Lung (tissue), 11 donors: ENCODE measurements at regions not wholly inside any gene's neighbourhood (a gene's known extent, or its start where the extent isn't known, plus 50 kb on each side); places are given as distances from the start of the nearest gene placed in this dataset.

Experiments
- ATAC-seq: fragments of 200-7000 bp; cut with Tn5 transposase; one replicate; pipeline ENCODE4 v1.9.1; 2020; ENCODE audit warnings: moderate number of reproducible peaks; ENCODE audit not compliant: insufficient read depth, low FRiP score
- DNase-seq, 3 donors: peaks; one replicate each; pipeline ENCODE4 v3.0.0-alpha.2; 2013 to 2017
- H3K27ac ChIP-seq, 2 donors: one replicate each; pipeline ENCODE4 v1.5.1; 2013; ENCODE audit warnings: mild to moderate bottlenecking in 2 of 2, moderate library complexity in 2 of 2, control low read depth in 1 of 2, inconsistent platforms in 1 of 2, low read depth in 1 of 2, low read length in 1 of 2
- H3K27me3 ChIP-seq, 3 donors: one replicate each; pipeline ENCODE4 v1.5.1; 2013; ENCODE audit warnings: low read length in 2 of 3; ENCODE audit not compliant: control insufficient read depth in 3 of 3, insufficient read depth in 3 of 3
- H3K36me3 ChIP-seq, 4 donors: one replicate each; pipeline ENCODE4 v1.5.1; 2013; ENCODE audit warnings: low read length in 4 of 4, mild to moderate bottlenecking in 1 of 4, moderate library complexity in 1 of 4; ENCODE audit not compliant: control insufficient read depth in 4 of 4, insufficient read depth in 4 of 4
- H3K4me1 ChIP-seq, 5 donors: one replicate each; pipeline ENCODE4 v1.5.1; 2013; ENCODE audit warnings: low read length in 5 of 5, mild to moderate bottlenecking in 2 of 5, moderate library complexity in 1 of 5; ENCODE audit not compliant: control insufficient read depth in 5 of 5, insufficient read depth in 5 of 5
- H3K4me3 ChIP-seq: one replicate; pipeline ENCODE4 v1.5.1; 2013; ENCODE audit warnings: mild to moderate bottlenecking, control low read depth, moderate library complexity
- H3K9ac ChIP-seq, 2 donors: one replicate each; pipeline ENCODE4 v1.5.1; 2013; ENCODE audit warnings: low read length in 2 of 2, control low read depth in 1 of 2; ENCODE audit not compliant: insufficient read depth in 1 of 2
- H3K9me3 ChIP-seq, 4 donors: one replicate each; pipeline ENCODE4 v1.5.1; 2013; ENCODE audit warnings: low read length in 3 of 4, mild to moderate bottlenecking in 1 of 4, moderate library complexity in 1 of 4; ENCODE audit not compliant: control insufficient read depth in 4 of 4, insufficient read depth in 3 of 4
- WGBS, 2 donors: extraction: QIAGEN DNeasy Blood & Tissue Kit; methylation state at CpG; one replicate each; pipeline ENCODE4 v1.1.7; 2013; 5-methylcytosine and 5-hydroxymethylcytosine counted together
- TF ChIP-seq, protein P1 (sequence below): IDR thresholded peaks from 2 replicates; pipeline ENCODE4 v1.5.1; 2012; ENCODE audit warnings: mild to moderate bottlenecking; ENCODE audit errors: control extremely low read depth, extremely low read depth
- donor health status: control.
- donor health status: control.
- donor health status: Bipolar disorder and iron deficiency.
- donor health status: healthy.
- donor health status: DM: yes; HTN: yes; CAD: no.

DNA sequence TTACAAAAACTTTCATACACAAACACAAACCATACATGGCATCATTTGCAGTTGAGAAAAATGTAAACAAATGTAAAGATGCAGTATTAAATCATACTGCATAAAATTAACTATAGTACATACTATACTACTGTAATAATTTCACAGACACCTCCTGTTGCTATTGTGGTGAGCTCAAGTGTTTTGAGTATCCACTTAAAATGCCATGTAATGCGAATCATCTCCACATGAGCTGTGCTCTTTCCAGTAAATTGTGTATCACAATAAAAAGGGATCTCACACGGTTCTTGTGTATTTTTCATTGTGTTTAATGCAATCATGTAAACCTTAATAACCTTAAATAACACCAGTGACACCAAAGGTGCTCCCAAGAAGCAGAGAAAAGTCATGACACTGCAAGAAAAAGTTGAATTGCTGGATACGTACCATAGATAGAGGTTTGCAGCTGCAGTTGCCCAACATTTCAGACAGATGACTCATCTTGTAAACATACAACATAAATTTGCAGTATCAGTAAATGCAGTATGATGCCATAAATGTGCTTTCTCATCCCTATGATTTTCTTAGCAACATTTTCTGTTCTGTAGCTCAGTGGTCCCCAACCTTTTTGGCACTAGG, 166.6 kb downstream of the RAP2A start:
- 56 to 65% methylated on average over 3 of the region's 3 CpGs for WGBS, 2 donors
- Histone ChIP-seq H3K27ac (no peak overlapping the region), H3K9me3 (peaks cover 0 to 5% (median 0%) of the 10 kb centered on the region in 4 donors), H3K4me1 (no peaks in the 10 kb centered on the region), H3K36me3 (no peaks in the 10 kb centered on the region), H3K4me3 (no peak overlapping the region), H3K9ac (no peak overlapping the region), H3K27me3 (no peaks in the 10 kb centered on the region)
- TF ChIP-seq, protein P1, sequence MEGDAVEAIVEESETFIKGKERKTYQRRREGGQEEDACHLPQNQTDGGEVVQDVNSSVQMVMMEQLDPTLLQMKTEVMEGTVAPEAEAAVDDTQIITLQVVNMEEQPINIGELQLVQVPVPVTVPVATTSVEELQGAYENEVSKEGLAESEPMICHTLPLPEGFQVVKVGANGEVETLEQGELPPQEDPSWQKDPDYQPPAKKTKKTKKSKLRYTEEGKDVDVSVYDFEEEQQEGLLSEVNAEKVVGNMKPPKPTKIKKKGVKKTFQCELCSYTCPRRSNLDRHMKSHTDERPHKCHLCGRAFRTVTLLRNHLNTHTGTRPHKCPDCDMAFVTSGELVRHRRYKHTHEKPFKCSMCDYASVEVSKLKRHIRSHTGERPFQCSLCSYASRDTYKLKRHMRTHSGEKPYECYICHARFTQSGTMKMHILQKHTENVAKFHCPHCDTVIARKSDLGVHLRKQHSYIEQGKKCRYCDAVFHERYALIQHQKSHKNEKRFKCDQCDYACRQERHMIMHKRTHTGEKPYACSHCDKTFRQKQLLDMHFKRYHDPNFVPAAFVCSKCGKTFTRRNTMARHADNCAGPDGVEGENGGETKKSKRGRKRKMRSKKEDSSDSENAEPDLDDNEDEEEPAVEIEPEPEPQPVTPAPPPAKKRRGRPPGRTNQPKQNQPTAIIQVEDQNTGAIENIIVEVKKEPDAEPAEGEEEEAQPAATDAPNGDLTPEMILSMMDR = no peak
- ATAC-seq (peak; percentile 27), DNase-seq (no peak)

DNA sequence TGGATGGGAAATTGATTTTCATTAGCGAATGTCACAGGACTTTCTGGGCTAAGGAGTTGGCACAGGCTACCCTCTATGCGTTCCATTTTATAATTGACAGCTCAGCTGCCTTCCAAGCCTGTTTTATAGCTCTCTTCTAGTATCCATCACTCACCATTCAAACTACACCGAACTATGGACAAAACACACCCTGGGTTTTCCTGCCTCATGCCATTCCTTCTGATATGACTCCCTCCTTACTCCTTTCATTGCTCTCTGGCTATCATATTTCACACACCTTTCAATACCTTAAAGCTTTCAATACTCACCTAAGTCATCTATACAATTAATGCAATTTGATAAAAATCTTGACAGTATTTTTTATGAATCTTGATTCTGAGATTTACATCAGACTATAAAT, 181.3 kb downstream of the RAP2A start:
- no peaks in the 10 kb centered on the region for H3K4me1 ChIP-seq
- H3K9ac ChIP-seq = no peak overlapping the region
- DNase-seq = no peak
- H3K4me3 ChIP-seq = no peak overlapping the region
- no peaks in the 10 kb centered on the region for H3K9me3 ChIP-seq
- TF ChIP-seq, protein P1 = no peak
- ATAC-seq = no peak
- no peak overlapping the region for H3K27ac ChIP-seq
- H3K36me3 ChIP-seq = no peaks in the 10 kb centered on the region
- 69 to 71% methylated on average over 3 of the region's 3 CpGs for WGBS, 2 donors
- no peaks in the 10 kb centered on the region for H3K27me3 ChIP-seq

DNA sequence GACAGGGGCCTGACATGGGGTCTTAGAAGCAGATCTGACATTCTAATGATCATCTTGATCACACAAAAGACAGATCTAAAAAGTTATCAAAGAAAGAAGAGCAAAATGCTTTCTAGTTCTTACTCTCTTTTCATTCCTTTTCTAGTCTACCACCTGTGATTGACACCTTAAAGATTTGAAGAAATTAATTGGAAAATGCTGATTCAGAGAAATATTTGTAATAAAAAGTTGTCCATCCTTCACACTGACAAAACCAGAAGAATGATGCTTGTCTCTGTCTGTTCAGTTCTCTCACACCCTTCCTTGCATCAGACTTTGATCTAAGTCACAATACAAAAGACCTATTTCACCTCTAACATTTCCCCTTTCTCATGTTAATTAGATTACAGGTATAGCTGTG, 182.4 kb downstream of the RAP2A start:
- no peak overlapping the region for H3K4me3 ChIP-seq
- no peak overlapping the region for H3K27ac ChIP-seq
- no peak overlapping the region for H3K9ac ChIP-seq
- no peaks in the 10 kb centered on the region for H3K36me3 ChIP-seq
- H3K4me1 ChIP-seq = no peaks in the 10 kb centered on the region
- ATAC-seq = no peak
- no peaks in the 10 kb centered on the region for H3K9me3 ChIP-seq
- TF ChIP-seq, protein P1 = no peak
- peaks cover 0 to 3% (median 0%) of the 10 kb centered on the region in 3 donors for H3K27me3 ChIP-seq
- no peak for DNase-seq

DNA sequence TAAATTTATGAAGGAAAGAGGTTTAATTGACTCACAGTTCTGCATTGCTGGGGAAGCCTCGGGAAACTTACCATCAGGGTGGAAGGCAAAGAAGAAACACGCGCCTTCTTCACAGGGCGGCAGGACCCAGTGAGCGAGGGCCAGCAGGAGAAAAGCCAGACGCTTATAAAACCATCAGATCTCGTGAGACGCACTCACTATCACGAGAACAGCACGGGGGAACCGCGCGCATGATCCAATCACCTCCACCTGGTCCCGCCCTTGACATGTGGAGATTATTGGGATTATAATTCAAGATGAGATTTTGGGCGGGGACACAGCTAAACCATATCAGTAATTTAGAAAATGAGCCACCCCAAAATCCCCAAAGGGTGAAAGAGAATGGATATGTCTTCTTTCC, 187.1 kb downstream of the RAP2A start:
- Histone ChIP-seq H3K27me3 (peaks cover 0 to 3% (median 0%) of the 10 kb centered on the region in 3 donors), H3K36me3 (no peaks in the 10 kb centered on the region), H3K9me3 (no peaks in the 10 kb centered on the region), H3K9ac (no peak overlapping the region), H3K4me1 (no peaks in the 10 kb centered on the region), H3K27ac (no peak overlapping the region), H3K4me3 (no peak overlapping the region)
- TF ChIP-seq, protein P1 = no peak
- DNase-seq (no peak), ATAC-seq (no peak)
- WGBS, 2 donors = 91 to 94% methylated on average over 15 of the region's 15 CpGs
